ENCODE measurements at regions not wholly inside any gene's neighbourhood (a gene's known extent, or its start where the extent isn't known, plus 50 kb on each side); places are given as distances from the start of the nearest gene placed in this dataset.
A peak's percentile ranks its signal among the peaks of the same experiment; 100 is the strongest.
"Not testable (repeated sequence)": the region's sequence is repeated elsewhere in the genome, so short reads cannot be mapped to it uniquely, and the experiment has no call there.

DNA sequence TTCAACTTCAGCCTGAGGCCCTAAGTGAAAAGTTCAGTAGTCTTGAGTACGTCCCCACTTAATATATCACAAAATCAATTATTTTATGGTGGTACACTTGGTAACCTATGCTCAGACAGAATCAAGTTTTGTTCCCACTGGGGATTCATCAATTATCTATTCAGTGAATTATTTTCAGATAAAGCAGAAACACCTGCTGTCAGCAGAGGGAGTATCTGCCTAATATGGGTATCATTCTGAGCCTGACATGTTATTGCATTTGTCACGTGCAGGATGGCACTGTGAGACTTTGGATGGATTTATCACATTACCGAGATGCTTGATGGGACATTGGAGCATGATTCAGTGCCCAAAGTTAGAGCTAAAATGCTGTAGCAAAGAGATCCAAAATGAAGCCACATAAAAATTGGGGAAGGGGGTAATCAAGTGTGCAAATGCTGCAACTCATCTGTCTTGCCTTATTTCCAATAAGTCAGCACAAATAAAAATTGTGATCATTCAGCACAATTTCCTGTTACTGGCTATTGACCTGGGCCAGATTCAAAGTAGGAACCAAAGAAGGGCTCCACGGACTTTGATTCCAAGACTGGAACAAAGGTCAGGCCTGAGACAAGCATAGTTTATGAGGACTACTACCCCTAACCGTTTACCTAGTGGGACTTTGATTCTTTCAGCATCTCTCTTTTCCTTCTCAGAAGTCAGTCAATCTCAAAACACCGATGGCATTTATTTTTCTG is 657.6 kb downstream of the LMO4 start:
- H3K9me3 ChIP-seq (ENCODE audit: control insufficient read depth in 4 of 4, low read length in 3 of 4), result no peaks in the 10 kb centered on the region
- no peaks in the 10 kb centered on the region for H3K27me3 ChIP-seq (ENCODE audit: control insufficient read depth in 4 of 4, insufficient read depth in 4 of 4, low read length in 3 of 4)
- no peak overlapping the region for H3K27ac ChIP-seq (ENCODE audit: low read depth in 1 of 2, low read length in 2 of 2)
- TF ChIP-seq FOXA1 (IDR thresholded peaks at IDR 0.05) (no peak), RAD21 (IDR thresholded peaks at IDR 0.05) (peak; percentile 63 to 74), HNF4A (conservative IDR thresholded peaks at IDR 0.05) (peak in 1 of 2 donors; percentile 10)
- TF ChIP-seq, protein P1, sequence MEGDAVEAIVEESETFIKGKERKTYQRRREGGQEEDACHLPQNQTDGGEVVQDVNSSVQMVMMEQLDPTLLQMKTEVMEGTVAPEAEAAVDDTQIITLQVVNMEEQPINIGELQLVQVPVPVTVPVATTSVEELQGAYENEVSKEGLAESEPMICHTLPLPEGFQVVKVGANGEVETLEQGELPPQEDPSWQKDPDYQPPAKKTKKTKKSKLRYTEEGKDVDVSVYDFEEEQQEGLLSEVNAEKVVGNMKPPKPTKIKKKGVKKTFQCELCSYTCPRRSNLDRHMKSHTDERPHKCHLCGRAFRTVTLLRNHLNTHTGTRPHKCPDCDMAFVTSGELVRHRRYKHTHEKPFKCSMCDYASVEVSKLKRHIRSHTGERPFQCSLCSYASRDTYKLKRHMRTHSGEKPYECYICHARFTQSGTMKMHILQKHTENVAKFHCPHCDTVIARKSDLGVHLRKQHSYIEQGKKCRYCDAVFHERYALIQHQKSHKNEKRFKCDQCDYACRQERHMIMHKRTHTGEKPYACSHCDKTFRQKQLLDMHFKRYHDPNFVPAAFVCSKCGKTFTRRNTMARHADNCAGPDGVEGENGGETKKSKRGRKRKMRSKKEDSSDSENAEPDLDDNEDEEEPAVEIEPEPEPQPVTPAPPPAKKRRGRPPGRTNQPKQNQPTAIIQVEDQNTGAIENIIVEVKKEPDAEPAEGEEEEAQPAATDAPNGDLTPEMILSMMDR (IDR thresholded peaks at IDR 0.05; ENCODE audit: low read depth, low read length, missing input control), result peak; percentile 34
- no peaks in the 10 kb centered on the region for H3K36me3 ChIP-seq (ENCODE audit: control insufficient read depth in 4 of 4, insufficient read depth in 3 of 4, low read depth in 1 of 4, low read length in 3 of 4)
- no peak overlapping the region for H3K4me3 ChIP-seq (ENCODE audit: low read depth in 1 of 3, low read length in 3 of 3)
- 57% methylated on average over 6 of the region's 6 CpGs for WGBS
- H3K9ac ChIP-seq (ENCODE audit: low read depth in 1 of 2, low read length in 2 of 2), result no peak overlapping the region
- peaks cover 0 to 4% (median 0%) of the 10 kb centered on the region in 4 donors for H3K4me1 ChIP-seq (ENCODE audit: control insufficient read depth in 4 of 4, insufficient read depth in 4 of 4, low read length in 3 of 4)
- DNase-seq (ENCODE audit: low spot score), result no peak

DNA sequence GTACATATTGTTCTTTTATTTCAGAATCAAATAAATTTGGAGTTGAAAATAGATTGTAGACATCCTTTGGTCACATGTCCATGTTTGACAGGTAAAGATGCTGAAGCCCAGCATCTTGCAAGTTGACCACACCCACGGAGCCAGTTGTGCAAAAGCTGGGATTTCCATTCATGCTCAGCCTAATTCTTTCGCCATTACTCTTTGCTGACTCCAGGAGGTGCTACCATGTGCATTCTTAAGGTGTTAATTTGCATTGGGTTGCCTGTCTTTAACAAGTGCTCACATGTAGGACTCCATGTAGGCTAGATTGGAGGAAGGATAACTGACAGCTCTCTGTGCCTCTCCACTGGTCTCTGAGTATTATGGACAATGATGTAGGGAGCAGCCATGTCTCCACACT is 660.7 kb downstream of the LMO4 start:
- H3K27me3 ChIP-seq (ENCODE audit: control insufficient read depth in 4 of 4, insufficient read depth in 4 of 4, low read length in 3 of 4), result no peaks in the 10 kb centered on the region
- H3K9ac ChIP-seq (ENCODE audit: low read depth in 1 of 2, low read length in 2 of 2), result no peak overlapping the region
- no peak overlapping the region for H3K27ac ChIP-seq (ENCODE audit: low read depth in 1 of 2, low read length in 2 of 2)
- H3K4me1 ChIP-seq (ENCODE audit: control insufficient read depth in 4 of 4, insufficient read depth in 4 of 4, low read length in 3 of 4), result peaks cover 0 to 4% (median 0%) of the 10 kb centered on the region in 4 donors
- no peaks in the 10 kb centered on the region for H3K9me3 ChIP-seq (ENCODE audit: control insufficient read depth in 4 of 4, low read length in 3 of 4)
- WGBS, result 69% methylated on average over 2 of the region's 2 CpGs
- no peaks in the 10 kb centered on the region for H3K36me3 ChIP-seq (ENCODE audit: control insufficient read depth in 4 of 4, insufficient read depth in 3 of 4, low read depth in 1 of 4, low read length in 3 of 4)
- no peak for DNase-seq (ENCODE audit: low spot score)
- TF ChIP-seq YY1 (IDR thresholded peaks at IDR 0.05) (no peak), RXRA (IDR thresholded peaks at IDR 0.05) (no peak), HNF4G (IDR thresholded peaks at IDR 0.05) (no peak), JUND (IDR thresholded peaks at IDR 0.05) (no peak), HNF4A (conservative IDR thresholded peaks at IDR 0.05) (no peak)
- TF ChIP-seq, protein P2, sequence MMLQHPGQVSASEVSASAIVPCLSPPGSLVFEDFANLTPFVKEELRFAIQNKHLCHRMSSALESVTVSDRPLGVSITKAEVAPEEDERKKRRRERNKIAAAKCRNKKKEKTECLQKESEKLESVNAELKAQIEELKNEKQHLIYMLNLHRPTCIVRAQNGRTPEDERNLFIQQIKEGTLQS (IDR thresholded peaks at IDR 0.05), result no peak
- TF ChIP-seq, protein P1 (IDR thresholded peaks at IDR 0.05; ENCODE audit: low read depth, low read length, missing input control), result no peak
- TF ChIP-seq, protein P3, sequence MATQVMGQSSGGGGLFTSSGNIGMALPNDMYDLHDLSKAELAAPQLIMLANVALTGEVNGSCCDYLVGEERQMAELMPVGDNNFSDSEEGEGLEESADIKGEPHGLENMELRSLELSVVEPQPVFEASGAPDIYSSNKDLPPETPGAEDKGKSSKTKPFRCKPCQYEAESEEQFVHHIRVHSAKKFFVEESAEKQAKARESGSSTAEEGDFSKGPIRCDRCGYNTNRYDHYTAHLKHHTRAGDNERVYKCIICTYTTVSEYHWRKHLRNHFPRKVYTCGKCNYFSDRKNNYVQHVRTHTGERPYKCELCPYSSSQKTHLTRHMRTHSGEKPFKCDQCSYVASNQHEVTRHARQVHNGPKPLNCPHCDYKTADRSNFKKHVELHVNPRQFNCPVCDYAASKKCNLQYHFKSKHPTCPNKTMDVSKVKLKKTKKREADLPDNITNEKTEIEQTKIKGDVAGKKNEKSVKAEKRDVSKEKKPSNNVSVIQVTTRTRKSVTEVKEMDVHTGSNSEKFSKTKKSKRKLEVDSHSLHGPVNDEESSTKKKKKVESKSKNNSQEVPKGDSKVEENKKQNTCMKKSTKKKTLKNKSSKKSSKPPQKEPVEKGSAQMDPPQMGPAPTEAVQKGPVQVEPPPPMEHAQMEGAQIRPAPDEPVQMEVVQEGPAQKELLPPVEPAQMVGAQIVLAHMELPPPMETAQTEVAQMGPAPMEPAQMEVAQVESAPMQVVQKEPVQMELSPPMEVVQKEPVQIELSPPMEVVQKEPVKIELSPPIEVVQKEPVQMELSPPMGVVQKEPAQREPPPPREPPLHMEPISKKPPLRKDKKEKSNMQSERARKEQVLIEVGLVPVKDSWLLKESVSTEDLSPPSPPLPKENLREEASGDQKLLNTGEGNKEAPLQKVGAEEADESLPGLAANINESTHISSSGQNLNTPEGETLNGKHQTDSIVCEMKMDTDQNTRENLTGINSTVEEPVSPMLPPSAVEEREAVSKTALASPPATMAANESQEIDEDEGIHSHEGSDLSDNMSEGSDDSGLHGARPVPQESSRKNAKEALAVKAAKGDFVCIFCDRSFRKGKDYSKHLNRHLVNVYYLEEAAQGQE (IDR thresholded peaks at IDR 0.05), result no peak
- H3K4me3 ChIP-seq (ENCODE audit: low read depth in 1 of 3, low read length in 3 of 3), result no peak overlapping the region

DNA sequence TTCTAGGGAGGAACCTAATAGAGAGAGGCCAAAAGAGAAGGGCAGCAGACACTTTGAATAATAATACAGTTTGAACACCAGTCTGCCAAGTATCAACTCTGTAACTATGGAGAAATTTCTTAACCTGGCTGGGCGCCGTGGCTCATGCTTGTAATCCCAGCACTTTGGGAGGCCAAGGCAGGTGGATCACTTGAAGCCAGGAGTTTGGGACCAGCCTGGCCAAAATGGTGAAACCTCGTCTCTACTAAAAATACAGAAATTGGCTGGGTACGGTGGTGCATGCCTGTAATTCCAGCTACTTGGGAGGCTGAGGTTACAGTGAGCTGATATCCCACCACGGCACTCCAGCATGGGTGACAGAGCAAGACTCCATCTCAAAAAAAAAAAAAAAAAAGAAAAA is 663.9 kb downstream of the LMO4 start:
- H3K27ac ChIP-seq (ENCODE audit: low read depth in 1 of 2, low read length in 2 of 2); H3K4me1 ChIP-seq (ENCODE audit: control insufficient read depth in 4 of 4, insufficient read depth in 4 of 4, low read length in 3 of 4); H3K9me3 ChIP-seq (ENCODE audit: control insufficient read depth in 4 of 4, low read length in 3 of 4); DNase-seq (ENCODE audit: low spot score); H3K4me3 ChIP-seq (ENCODE audit: low read depth in 1 of 3, low read length in 3 of 3); H3K36me3 ChIP-seq (ENCODE audit: control insufficient read depth in 4 of 4, insufficient read depth in 3 of 4, low read depth in 1 of 4, low read length in 3 of 4); H3K27me3 ChIP-seq (ENCODE audit: control insufficient read depth in 4 of 4, insufficient read depth in 4 of 4, low read length in 3 of 4); H3K9ac ChIP-seq (ENCODE audit: low read depth in 1 of 2, low read length in 2 of 2): not testable (repeated sequence)
- WGBS, result 95% methylated on average over 5 of the region's 5 CpGs
